Activated T-cell treated with anti-CD3 and anti-CD28 coated beads, Interleukin-2, amount 50 U/mL, for 72 hours (primary cell): ENCODE measurements at regions not wholly inside any gene's neighbourhood (a gene's known extent, or its start where the extent isn't known, plus 50 kb on each side); places are given as distances from the start of the nearest gene placed in this dataset.
"Not testable (repeated sequence)": the region's sequence is repeated elsewhere in the genome, so short reads cannot be mapped to it uniquely, and the experiment has no call there.

Experiments
- ATAC-seq, 2 donors: fragments of 150-1000 bp; cut with Tn5 transposase; replicated peaks in 1 of 2; 2 replicates each; pipeline ENCODE4 v1.10.0; 2021; ENCODE audit warnings: moderate library complexity in 2 of 2, mild to moderate bottlenecking in 1 of 2
- DNase-seq, 2 donors: peaks; one replicate each; pipeline ENCODE4 v3.0.0; 2021 to 2022; ENCODE audit warnings: mixed read lengths in 1 of 2
- H3K27ac Mint-ChIP-seq: one replicate; pipeline ENCODE4 v1.8.0; 2022; ENCODE audit warnings: mild to moderate bottlenecking, moderate library complexity, mixed read lengths
- H3K27me3 Mint-ChIP-seq: one replicate; pipeline ENCODE4 v1.8.0; 2022; ENCODE audit warnings: low read depth, mixed read lengths
- H3K36me3 Mint-ChIP-seq, 2 donors: one replicate each; pipeline ENCODE4 v1.8.0; 2022; ENCODE audit warnings: mixed read lengths in 2 of 2, mild to moderate bottlenecking in 1 of 2; ENCODE audit not compliant: insufficient read depth in 2 of 2
- H3K4me1 Mint-ChIP-seq: one replicate; pipeline ENCODE4 v1.8.0; 2022; ENCODE audit warnings: low read depth, mixed read lengths
- H3K4me3 Mint-ChIP-seq, 2 donors: one replicate each; pipeline ENCODE4 v1.8.0; 2022; ENCODE audit warnings: mild to moderate bottlenecking in 2 of 2, mixed read lengths in 2 of 2, moderate library complexity in 2 of 2
- H3K9me3 Mint-ChIP-seq, 2 donors: one replicate each; pipeline ENCODE4 v1.8.0; 2022; ENCODE audit warnings: mixed read lengths in 2 of 2

DNA sequence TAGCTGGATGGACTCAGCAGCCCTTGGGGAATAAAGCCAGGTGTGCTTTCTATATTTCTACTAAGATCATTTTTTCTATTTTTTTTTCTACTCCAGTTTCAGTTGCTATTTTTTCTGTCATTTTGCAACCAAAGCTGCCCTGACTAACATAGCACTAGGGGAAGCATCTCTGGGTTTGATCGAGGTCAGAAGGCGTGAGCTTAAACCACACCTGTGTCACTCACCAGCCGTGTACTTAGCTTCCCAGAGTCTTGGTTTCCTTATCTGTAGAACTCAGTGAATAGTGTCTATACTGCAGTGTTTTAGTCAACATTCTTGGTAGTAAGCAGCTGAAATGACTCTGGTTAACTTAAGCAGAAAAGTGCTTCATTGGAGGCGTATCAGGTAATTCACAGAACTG, 489.6 kb upstream of the SPRED2 start:
- no peaks in the 10 kb centered on the region for H3K27me3 Mint-ChIP-seq
- peak in 1 of 2 donors; percentile 2 for DNase-seq
- H3K9me3 Mint-ChIP-seq = peaks cover 1 to 3% of the 10 kb centered on the region in 2 donors
- H3K36me3 Mint-ChIP-seq = no peaks in the 10 kb centered on the region
- no peak overlapping the region for H3K4me3 Mint-ChIP-seq
- no peaks in the 10 kb centered on the region for H3K4me1 Mint-ChIP-seq
- no peak overlapping the region for H3K27ac Mint-ChIP-seq
- ATAC-seq = peak in 1 of 2 donors; percentile 75

DNA sequence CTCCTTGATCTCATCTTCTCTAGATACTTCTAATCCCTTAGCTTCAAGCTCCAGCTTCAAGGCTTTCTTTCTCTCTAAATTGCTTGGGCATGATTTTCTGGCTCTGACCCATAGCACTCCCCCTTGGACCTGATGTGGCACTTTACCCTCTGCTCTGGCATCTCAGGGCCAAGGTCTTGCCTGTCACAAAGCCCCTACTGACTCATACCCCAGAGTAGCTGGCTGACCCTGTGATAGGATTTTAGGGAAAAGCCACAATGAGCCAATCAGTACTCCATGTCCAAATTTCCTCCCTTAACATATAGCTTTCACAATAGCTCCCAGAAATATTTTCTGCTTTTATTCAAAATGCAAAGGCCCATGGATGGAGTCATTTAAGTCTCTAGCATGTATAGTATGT, 488.7 kb upstream of the SPRED2 start:
- ATAC-seq (no peak), DNase-seq (no peak)
- Mint-ChIP-seq H3K4me1 (no peaks in the 10 kb centered on the region), H3K36me3 (no peaks in the 10 kb centered on the region), H3K4me3 (no peak overlapping the region), H3K27ac (no peak overlapping the region), H3K27me3 (no peaks in the 10 kb centered on the region), H3K9me3 (peaks cover 1 to 3% of the 10 kb centered on the region in 2 donors)

DNA sequence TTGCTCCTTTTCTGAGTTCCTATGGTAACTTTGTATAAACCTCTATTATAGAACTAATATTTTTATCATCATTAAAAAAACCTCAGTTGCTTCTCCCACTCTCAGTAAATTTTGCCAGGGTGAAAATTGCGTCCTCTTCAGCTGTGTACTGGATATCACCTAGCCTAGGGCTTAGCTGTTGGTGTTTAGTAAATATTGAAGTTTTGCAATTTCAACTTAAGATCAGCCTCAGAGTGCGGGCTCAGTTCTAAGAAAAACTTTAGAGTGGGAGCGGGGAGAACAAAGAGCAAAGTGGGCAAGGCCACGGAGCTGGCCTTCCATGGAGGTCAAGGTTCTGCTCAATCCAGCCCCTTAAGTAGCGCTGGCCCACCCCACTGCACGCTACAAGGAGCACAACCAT, 488.3 kb upstream of the SPRED2 start:
- Mint-ChIP-seq H3K27ac (no peak overlapping the region), H3K4me1 (no peaks in the 10 kb centered on the region), H3K36me3 (no peaks in the 10 kb centered on the region), H3K27me3 (no peaks in the 10 kb centered on the region), H3K9me3 (peaks cover 1 to 3% of the 10 kb centered on the region in 2 donors), H3K4me3 (no peak overlapping the region)
- no peak for DNase-seq
- no peak for ATAC-seq

DNA sequence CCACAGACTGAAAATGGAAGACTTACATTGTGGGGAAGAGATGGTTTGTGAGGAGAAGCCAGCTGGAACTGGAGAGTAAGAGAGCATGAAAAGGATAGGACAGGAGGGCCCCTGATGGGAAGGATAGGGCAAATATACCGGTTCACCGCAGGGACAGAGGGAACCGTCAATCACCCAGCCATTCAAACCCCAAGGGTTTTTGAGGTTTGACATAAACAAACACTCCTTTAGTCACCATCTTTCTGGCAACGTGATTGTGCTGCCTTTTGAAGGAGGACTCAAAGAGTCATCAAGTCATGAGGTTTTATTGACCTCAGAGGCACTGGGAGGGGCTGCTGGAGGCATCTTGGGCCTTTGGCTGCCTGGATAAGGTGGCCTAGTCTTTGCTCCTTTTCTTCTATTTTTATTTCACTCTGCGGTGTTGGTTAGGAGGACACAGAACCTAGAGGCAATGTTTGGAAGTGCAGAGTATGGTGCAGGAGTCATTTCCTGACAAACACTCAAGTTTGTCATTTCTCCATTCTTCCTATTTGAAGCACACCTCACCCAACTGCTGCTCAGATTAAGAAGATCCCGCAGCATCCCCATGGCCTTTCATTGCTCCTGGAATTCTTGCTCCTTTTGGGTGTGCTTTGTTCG, 487.3 kb upstream of the SPRED2 start:
- DNase-seq = no peak
- no peak for ATAC-seq
- Mint-ChIP-seq H3K4me3 (no peak overlapping the region), H3K36me3 (no peaks in the 10 kb centered on the region), H3K9me3 (peaks cover 1 to 3% of the 10 kb centered on the region in 2 donors), H3K27me3 (no peaks in the 10 kb centered on the region), H3K27ac (no peak overlapping the region), H3K4me1 (no peaks in the 10 kb centered on the region)

DNA sequence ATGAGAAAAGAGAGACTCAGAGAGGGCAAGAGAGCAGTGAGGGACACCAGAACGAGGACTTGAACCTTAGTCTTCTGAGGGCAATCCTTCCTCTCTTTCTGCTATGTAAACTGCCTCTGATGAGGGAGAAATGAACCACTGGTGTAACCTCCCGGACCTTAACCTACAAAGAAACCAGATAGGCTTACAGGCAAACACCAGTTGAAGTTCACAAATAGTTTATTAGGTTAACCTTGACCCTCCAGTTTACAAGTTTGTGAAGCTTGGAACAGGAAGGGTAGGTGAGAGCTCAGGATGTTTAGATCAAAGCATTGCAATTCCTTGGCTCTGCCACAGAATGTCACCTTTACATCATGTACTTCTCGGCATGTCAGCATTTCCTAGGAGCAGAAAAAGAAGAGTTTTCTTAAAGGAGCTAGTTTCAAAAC, 486.4 kb upstream of the SPRED2 start:
- ATAC-seq = no peak
- DNase-seq = no peak
- no peak overlapping the region for H3K4me3 Mint-ChIP-seq
- no peak overlapping the region for H3K27ac Mint-ChIP-seq
- no peaks in the 10 kb centered on the region for H3K27me3 Mint-ChIP-seq
- H3K9me3 Mint-ChIP-seq = peaks cover 1 to 3% of the 10 kb centered on the region in 2 donors
- H3K4me1 Mint-ChIP-seq = no peaks in the 10 kb centered on the region
- H3K36me3 Mint-ChIP-seq = no peaks in the 10 kb centered on the region

DNA sequence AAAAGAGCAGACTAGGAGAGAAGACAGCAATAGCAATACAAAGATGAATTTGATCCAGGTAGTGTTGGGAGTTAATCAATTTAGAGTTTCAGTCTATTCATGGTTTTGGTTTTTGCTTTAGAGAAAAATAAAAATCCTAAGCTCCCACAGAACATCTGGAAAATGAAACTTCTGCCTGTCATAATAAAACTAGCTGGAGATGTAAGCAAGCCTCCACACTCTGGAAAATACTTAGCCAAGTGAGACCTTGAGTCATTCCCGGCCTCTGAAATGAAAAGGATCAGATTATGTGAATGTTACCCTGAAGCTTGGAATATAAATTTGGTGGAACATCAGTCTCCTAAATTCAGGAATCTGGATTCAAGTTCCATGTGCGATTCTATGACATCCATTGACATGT, 485.6 kb upstream of the SPRED2 start:
- no peak overlapping the region for H3K27ac Mint-ChIP-seq
- DNase-seq (no peak), ATAC-seq (no peak)
- H3K36me3 Mint-ChIP-seq = no peaks in the 10 kb centered on the region
- peaks cover 1 to 2% of the 10 kb centered on the region in 2 donors for H3K9me3 Mint-ChIP-seq
- H3K4me3 Mint-ChIP-seq = no peak overlapping the region
- no peaks in the 10 kb centered on the region for H3K27me3 Mint-ChIP-seq
- no peaks in the 10 kb centered on the region for H3K4me1 Mint-ChIP-seq

DNA sequence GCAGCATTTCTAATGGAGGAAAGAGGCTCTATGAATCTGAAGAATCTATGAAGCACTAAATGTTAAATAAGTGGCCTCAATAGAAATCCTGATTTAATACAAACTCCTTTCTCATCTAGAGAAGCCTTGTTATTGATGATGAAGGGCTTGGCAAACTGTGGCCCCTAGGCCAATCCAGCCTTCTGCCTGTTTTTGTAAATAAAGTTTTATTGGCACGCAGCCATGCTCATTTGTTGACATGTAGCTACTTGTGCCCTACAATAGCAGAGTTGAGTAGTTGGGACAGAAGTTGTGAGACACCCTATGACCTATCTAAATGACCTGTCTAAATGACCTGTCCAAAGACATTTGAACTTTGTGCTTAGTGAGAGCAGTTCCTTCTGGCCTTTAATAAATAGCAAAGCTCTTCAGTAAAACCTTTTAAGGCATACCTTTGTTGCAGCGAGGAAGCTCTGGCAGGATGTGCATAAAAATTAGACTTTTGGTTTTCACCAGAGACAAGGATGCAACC, 484.4 kb upstream of the SPRED2 start:
- DNase-seq (no peak), ATAC-seq (no peak)
- no peak overlapping the region for H3K27ac Mint-ChIP-seq
- H3K4me1 Mint-ChIP-seq = no peaks in the 10 kb centered on the region
- no peaks in the 10 kb centered on the region for H3K36me3 Mint-ChIP-seq
- H3K9me3 Mint-ChIP-seq = peaks cover under 1 to 1% of the 10 kb centered on the region in 2 donors
- no peaks in the 10 kb centered on the region for H3K27me3 Mint-ChIP-seq
- H3K4me3 Mint-ChIP-seq = no peak overlapping the region

DNA sequence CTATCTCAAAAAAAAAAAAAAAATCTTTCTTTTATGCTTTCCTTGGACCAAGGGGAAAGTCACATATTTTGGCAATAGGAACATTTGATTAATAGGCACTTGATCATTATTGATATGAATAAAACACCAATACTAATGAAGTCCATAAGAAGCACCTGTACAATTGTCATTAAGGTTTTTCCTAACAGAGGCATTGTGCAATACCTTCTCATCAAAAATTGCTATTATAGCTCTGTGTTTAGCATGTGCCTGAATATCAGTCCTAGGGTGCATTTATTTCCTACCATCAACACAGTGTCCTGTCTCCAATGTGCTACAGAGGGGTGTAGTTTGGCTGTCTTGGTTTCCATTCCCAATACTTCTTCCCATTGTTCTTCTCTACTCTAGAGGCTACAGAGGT, 483.8 kb upstream of the SPRED2 start:
- no peak for ATAC-seq
- Mint-ChIP-seq H3K36me3 (no peaks in the 10 kb centered on the region), H3K4me3 (no peak overlapping the region), H3K9me3 (peaks cover 0 to 1% of the 10 kb centered on the region in 2 donors), H3K4me1 (no peaks in the 10 kb centered on the region), H3K27me3 (no peaks in the 10 kb centered on the region), H3K27ac (no peak overlapping the region)
- no peak for DNase-seq

DNA sequence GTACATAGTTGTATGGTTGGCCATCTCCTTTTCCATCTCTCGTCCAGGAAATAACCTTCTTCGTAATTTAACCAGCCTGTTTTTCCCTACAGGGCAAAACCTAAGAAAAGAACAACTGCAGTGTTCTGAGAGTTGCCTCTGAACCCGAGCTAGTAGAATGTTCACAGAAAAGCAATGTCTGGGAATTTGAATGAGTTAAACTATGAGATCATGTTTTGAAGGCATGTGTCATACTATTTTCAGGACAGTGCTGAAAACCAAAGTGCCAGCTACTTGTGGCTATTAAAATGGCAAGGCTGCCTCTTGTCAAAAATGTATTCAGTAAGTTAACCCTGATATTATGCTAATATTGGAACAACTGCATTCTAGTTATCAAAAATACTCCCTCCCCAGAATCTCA, 482.9 kb upstream of the SPRED2 start:
- Mint-ChIP-seq H3K9me3 (peaks cover 0 to 1% of the 10 kb centered on the region in 2 donors), H3K4me3 (no peak overlapping the region), H3K36me3 (no peaks in the 10 kb centered on the region), H3K4me1 (no peaks in the 10 kb centered on the region), H3K27ac (no peak overlapping the region), H3K27me3 (no peaks in the 10 kb centered on the region)
- DNase-seq (no peak), ATAC-seq (no peak)

DNA sequence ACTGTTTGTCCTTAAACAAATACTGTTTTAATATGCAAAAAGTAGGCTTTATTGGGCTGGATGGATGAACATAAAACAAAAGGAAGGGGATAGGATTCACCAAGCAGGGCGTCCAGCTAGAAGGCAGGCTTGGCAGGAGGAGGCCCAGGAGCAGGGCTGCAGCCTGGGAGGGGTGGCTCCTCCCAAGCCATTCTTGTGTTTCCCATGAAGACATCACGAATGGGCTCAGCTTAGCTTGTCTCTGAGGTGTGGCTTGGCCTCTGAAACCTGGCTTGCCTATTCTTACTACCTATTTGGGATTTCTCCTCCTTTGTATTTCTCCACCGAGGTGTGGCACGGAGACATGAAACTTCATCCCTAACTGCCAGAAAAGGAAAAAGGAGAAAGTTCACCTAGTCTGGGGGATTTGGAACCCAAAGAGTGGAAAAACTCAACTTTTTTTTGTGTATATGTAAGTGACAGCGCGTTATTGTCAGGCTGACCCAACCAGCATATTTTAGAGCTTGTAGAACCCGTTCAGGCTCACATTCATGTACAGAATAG, 481.9 kb upstream of the SPRED2 start:
- no peaks in the 10 kb centered on the region for H3K36me3 Mint-ChIP-seq
- H3K9me3 Mint-ChIP-seq = no peaks in the 10 kb centered on the region
- H3K4me3 Mint-ChIP-seq = no peak overlapping the region
- ATAC-seq = no peak
- no peaks in the 10 kb centered on the region for H3K4me1 Mint-ChIP-seq
- no peak for DNase-seq
- no peaks in the 10 kb centered on the region for H3K27me3 Mint-ChIP-seq
- H3K27ac Mint-ChIP-seq = no peak overlapping the region

DNA sequence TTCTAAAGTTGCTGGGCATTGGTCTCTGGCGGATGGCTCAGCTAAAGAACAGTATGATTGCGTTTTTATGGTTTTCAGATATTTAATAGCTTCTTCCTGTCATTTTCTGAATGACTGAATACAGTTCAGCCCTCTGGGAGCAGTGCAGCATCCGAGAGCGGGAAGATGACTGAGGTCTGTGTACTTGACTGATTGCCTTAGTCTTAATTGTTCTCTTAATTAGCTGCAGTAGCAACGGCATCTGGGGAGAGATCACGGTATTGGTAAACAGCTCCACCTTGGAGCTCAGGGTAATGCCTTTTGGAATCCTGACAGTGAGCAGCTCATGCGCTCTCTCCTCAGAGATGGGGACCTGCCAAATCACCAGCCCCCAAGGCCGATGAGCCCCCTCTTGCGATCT, 481.4 kb upstream of the SPRED2 start:
- no peak for ATAC-seq
- DNase-seq = no peak
- Mint-ChIP-seq H3K9me3 (peaks cover 0 to 4% of the 10 kb centered on the region in 2 donors), H3K4me1 (no peaks in the 10 kb centered on the region), H3K36me3 (no peaks in the 10 kb centered on the region), H3K4me3 (no peak overlapping the region), H3K27ac (no peak overlapping the region), H3K27me3 (no peaks in the 10 kb centered on the region)

DNA sequence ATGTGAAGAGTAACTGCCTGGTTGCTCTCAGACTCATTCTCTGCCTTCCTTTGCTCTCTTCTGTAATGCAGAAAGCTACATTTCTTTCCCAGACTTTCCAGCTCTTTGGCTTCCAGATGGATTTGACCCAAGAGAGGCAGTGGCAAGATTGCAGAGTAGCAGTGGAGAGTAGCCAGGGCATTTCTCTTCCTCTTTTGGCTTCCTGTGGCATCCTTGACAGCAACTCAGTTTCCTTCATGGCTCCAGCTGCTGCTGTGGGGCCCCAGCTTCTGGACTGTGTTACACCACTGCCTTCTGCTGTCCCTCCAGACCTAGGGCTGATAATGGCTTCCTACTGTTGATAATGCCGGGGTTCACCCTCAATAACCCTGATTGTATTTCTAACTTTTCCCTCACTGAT, 469.4 kb upstream of the SPRED2 start:
- Mint-ChIP-seq H3K4me3 (no peak overlapping the region), H3K9me3 (peaks cover 1 to 2% of the 10 kb centered on the region in 2 donors), H3K27me3 (peaks cover 6% of the 10 kb centered on the region), H3K4me1 (no peaks in the 10 kb centered on the region), H3K27ac (no peak overlapping the region), H3K36me3 (peaks cover 0 to 2% of the 10 kb centered on the region in 2 donors)
- ATAC-seq (no peak), DNase-seq (no peak)

DNA sequence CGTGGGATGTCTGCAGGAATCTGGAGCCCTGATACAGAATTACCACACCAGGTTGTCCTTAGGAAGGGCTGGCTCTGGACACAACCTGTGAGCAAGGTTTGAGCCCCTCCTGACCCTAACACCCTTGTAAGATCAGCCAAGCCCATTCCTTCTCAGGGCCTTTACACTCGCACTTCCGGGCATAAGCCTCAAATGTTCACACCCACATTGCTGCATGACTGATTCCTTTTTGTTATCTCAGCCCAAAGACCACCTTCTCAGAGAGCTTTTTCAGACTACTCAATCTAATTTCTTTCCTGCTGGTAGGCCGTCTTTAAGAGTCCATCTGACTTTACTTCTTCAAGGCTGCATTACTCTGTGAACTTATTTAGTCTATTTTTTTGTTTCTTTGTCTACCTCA, 464.0 kb upstream of the SPRED2 start:
- DNase-seq (no peak), ATAC-seq (no peak)
- Mint-ChIP-seq H3K4me3 (no peak overlapping the region), H3K9me3 (peaks cover 4 to 6% of the 10 kb centered on the region in 2 donors), H3K27ac (no peak overlapping the region), H3K27me3 (peaks cover 6% of the 10 kb centered on the region), H3K36me3 (no peaks in the 10 kb centered on the region), H3K4me1 (no peaks in the 10 kb centered on the region)

DNA sequence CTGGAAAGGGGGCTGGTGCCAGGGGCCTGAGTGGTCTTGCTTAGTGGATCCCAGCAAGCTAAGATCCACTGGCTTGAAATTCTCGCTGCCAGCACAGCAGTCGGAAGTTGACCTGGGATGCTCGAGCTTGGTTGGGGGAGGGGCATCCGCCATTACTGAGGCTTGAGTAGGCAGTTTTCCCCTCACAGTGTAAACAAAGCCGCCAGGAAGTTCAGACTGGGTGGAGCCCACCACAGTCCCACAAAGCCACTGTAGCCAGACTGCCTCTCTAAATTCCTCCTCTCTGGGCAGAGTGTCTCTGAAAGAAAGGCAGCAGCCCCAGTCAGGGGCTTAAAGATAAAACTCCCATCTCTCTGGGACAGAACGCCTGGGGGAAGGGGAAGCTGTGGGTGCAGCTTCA, 457.7 kb upstream of the SPRED2 start:
- not testable (repeated sequence) for H3K9me3 Mint-ChIP-seq, H3K27me3 Mint-ChIP-seq, DNase-seq, H3K4me3 Mint-ChIP-seq, H3K36me3 Mint-ChIP-seq, ATAC-seq, H3K4me1 Mint-ChIP-seq, H3K27ac Mint-ChIP-seq
